Peyer's patch (tissue), 4 donors: ENCODE measurements at regions not wholly inside any gene's neighbourhood (a gene's known extent, or its start where the extent isn't known, plus 50 kb on each side); places are given as distances from the start of the nearest gene placed in this dataset.

Experiments
- CTCF ChIP-seq, 6 experiments: fragments of 450-650 bp in 4 of 6; fragments of 200-600 bp in 2 of 6; sonication (generic) in 1 of 6; IDR thresholded peaks; one replicate each; pipeline ENCODE4 v1.5.1; 2017 to 2019; ENCODE audit warnings: antibody characterized with exemption in 6 of 6, mild to moderate bottlenecking in 3 of 6, moderate library complexity in 1 of 6
- POLR2A ChIP-seq, 2 donors: fragments of 450-650 bp; IDR thresholded peaks; one replicate each; pipeline ENCODE4 v1.5.1; 2017; ENCODE audit warnings: antibody characterized with exemption in 2 of 2, mild to moderate bottlenecking in 2 of 2, moderate library complexity in 2 of 2

GRCh38 chr10:106302961-106303360 is 861.5 kb downstream of the SORCS1 start:
- TF ChIP-seq CTCF (IDR thresholded peaks at IDR 0.05), result no peak
- TF ChIP-seq POLR2A (IDR thresholded peaks at IDR 0.05), result no peak
